Fibroblast of the conjunctiva (primary cell): ENCODE measurements at regions not wholly inside any gene's neighbourhood (a gene's known extent, or its start where the extent isn't known, plus 50 kb on each side); places are given as distances from the start of the nearest gene placed in this dataset.

Experiments used
- DNase-seq: peaks from one replicate; pipeline ENCODE4 v3.0.0-alpha.2; 2010; ENCODE audit warnings: low read depth

GRCh38 chrX:9196961-9197640 is 163.2 kb upstream of the FAM9B start:
- no peak for DNase-seq

DNA sequence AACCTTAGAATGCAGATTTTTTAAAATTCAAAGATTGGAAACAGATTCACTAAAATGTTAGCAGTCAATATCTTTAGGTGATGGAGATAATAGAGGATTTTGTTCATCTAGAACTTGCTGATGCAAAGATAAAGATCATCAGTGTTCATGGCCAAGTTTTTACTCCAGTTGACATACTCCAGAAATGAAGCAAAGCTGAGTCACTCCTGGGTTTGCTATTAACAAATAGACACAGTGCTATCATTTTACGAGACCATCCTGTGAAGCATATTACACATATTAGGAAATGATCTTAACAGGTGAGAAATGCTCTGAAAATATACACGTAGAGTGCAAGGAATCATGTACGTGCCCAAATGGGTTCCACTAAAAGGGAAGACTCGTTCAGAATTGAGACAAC is 170.6 kb upstream of the FAM9B start:
- no peak for DNase-seq

- DNase-seq = no peak
These were observed 171.8 kb upstream of the FAM9B start for GRCh38 chrX:9205599-9206223.

GRCh38 chrX:9207142-9207541 is 173.2 kb upstream of the FAM9B start:
- no peak for DNase-seq

GRCh38 chrX:9211269-9211668 is 177.3 kb upstream of the FAM9B start:
- no peak for DNase-seq

DNA sequence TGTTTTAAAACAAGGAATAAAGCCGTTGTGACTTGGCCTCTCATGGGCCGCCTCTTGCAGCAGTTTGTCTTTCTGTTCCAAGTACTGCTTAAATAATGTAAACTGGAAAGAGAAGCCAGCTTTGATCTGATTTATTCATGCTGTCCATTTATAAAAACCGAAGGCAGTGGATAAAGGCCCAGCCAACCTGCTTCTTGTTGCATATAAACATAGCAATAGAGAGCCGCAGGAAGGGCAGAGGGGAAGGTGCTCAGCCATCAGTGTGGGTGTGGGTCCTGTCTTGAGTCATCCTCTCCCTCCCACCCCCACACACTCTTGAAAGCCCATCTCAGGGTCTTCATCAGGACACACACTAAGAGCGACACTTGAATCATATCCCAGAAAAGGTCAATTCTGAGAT is 187.9 kb upstream of the FAM9B start:
- no peak for DNase-seq

DNA sequence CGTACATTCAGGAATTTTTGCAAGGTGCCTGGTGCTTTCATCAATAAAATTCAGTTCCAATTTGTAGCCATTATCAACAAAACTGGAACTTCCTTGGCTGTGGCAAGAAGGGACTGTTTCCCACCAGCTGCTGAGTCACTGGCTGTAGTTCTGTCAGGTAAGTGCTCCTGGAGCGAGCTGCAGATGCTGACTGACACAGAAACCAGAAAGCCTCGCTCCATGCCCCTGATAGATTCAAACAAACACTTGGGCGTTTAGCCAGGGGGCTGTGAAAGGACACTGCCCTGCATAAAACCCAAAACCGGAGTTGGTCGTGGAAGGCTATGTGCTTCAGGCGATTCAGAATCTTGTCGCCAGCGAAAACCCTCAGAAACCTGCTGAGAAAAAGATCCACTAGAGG is 188.4 kb upstream of the FAM9B start:
- DNase-seq = no peak

- DNase-seq = no peak
These were observed 193.3 kb upstream of the FAM9B start for GRCh38 chrX:9227276-9227675.

- no peak for DNase-seq
These were observed 197.6 kb upstream of the FAM9B start for GRCh38 chrX:9231491-9231890.

DNA sequence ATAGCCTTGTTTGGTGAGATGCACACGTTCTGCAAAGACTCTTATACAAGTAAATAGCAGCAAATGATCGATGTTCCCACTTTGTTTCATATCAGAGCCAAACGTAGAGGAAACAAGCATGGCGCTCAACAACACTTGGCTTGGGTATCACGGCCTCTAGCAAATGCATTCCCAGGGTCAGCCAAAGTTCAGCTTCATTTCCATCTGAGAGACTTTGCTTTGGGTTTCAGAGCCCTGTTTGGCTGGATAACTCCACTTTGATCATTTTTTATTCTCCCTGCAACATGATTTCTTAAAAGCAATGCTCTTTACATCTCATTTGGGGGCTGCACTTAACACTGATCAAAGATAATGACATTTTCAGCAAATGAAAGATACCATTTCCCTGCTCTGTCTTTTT is 199.2 kb upstream of the FAM9B start:
- DNase-seq = no peak

DNA sequence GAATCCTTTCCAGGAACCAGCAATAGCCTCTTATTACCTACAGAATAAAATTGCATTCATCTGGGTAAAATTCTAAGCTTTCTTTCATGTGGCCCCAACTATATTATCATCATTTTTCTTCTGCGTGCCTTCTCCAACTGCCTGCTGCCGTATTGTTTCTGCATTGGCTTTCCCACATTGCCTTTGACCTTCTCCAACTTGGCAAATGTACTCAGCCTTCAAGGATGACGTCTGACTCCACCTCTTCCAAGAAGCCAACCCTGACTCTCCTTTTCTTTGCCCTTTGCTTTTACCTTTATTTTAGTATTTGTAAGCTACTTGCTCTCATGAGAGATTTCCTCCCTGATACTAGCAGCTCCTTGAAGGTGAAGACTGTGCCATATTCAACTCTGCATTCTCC is 200.4 kb upstream of the FAM9B start:
- DNase-seq = no peak

DNA sequence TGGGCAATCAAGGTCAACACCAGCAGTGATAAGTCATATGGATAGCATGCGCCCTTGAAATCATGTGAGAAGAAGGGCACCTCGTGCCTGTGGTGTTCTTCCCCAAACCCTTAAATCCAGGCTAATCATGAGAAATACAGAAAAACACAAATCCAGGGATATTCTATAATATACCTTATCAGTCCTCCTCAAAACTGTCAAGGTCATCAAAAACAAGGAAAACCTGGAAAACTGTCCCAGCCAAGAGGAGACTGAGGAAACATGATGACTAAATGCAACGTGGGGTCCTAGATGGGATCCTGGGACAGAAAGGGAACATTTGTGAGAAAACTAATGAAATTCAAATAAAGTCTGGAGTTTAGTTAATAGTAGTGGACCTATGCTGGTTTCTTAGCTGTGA is 201.8 kb upstream of the FAM9B start:
- DNase-seq = no peak

- no peak for DNase-seq
These were observed 207.0 kb upstream of the FAM9B start for GRCh38 chrX:9240956-9241355.

- no peak for DNase-seq
These were observed 207.5 kb upstream of the FAM9B start for GRCh38 chrX:9241427-9241826.

- DNase-seq = no peak
These were observed 215.3 kb upstream of the FAM9B start for GRCh38 chrX:9249051-9249846.

- no peak for DNase-seq
These were observed 212.7 kb upstream of the TBL1X start for GRCh38 chrX:9252182-9252581.

DNA sequence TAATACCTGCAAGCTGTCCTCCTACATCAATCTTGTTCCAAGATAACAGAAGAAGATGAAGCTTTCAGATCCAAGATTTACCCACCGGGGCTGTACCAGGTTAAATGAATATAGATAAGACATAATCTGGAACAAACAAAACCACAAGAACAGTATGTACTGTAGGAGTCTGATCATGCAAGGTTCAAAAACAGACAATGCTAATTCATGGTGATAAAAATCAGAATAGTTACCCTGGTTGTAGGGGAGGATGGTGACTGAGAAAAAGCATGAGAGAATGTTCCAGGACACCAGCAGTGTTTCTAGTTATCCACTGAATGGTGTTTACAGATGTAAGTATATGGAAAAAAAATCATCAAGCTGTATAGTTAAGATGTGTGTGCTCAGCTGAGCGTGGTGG is 211.6 kb upstream of the TBL1X start:
- no peak for DNase-seq

- no peak for DNase-seq
These were observed 207.0 kb upstream of the TBL1X start for GRCh38 chrX:9257718-9258420.

DNA sequence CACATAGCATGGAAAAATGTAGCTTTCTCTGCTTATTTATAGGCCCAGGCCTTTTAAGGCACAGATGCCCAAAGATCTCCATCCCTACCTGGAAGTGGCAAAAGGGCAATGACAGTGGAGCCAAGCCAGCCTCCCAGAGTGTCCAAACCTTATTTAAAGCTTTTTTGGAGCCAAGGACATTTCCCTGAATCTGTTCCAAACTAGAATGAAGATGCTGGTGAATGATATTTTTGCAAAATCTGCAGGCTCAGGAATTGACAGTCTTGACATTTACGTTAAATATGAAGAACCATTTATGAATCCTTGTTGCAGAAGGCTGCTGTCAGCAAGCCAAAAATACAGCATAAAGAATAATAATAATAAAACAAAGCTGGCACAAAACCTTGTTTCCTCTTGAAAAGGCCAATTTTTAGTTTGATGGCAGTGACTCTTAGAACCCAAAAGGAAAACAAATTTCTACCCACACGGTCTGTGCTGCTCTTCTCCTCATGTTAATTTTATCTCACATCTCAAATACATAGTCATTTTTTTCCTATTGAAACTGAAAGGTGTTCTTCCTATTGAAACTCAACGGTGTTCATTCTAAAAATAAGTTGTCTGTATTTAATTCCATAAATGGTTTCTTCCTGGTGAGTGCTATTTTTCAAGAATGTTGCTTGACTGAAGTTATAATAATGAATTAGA is 206.3 kb upstream of the TBL1X start:
- DNase-seq = no peak

GRCh38 chrX:9260603-9261002 is 204.3 kb upstream of the TBL1X start:
- DNase-seq = no peak

- no peak for DNase-seq
These were observed 197.4 kb upstream of the TBL1X start for GRCh38 chrX:9267415-9267814.

DNA sequence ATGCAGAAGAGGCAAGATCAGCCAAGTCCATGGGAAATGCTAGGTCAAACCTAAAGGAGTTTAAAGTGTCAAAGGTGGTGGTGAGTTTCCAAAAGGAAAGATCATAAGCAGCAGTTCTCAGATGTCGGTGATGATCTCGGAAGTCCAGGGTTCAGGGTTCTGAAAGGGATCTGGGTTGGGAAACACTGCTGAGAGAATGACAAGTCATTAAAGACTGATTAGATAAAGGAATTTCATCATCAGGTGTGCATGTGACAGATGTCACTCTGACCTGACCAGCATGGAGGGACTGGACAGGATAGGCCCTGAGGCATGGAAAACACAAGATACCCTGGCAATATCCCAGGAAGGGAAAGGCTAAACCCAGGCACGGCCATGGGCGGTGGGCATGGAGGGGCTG is 195.7 kb upstream of the TBL1X start:
- DNase-seq = no peak
